ENCODE measurements at regions not wholly inside any gene's neighbourhood (a gene's known extent, or its start where the extent isn't known, plus 50 kb on each side); places are given as distances from the start of the nearest gene placed in this dataset.
"Not testable (repeated sequence)": the region's sequence is repeated elsewhere in the genome, so short reads cannot be mapped to it uniquely, and the experiment has no call there.

DNA sequence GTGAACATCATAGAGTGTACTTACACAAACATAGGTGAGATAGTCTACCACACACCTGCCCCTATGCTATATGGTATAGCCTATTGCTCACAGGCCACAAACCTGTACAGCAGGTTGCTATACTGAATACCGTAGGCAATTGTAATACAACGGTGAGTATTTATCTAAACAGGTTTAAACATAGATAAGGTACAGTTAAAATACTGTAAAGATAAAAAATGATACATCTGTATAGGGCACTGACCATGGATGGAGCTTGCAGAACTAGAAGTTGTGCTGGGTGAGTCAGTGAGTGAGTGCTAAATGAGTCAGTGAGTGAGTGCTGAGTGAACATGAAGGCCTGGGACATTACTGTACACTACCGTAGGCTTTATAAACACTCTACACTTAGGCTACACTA lies 267.0 kb upstream of the HS6ST1 start:
- DNase-seq: no peak

DNA sequence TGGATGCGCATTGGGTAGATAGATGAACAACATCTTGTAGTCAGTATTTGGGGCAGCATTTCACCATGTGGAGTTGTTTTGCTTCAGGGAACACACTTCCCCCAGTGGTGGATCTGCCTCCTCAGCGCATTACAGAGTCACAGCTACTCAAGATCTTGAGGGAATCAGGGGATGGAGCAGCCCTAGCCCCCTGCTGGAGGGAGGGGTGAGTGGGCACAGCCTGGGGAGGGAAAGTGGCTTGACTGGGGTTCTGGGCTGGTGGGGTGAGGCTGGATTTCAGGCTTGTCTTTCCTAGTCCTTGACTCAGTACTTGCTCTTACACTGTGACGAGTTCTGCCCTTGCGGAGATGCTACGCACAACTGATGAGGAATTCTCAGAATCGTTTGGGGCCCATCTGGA lies 271.0 kb upstream of the HS6ST1 start:
- no peak for DNase-seq

DNA sequence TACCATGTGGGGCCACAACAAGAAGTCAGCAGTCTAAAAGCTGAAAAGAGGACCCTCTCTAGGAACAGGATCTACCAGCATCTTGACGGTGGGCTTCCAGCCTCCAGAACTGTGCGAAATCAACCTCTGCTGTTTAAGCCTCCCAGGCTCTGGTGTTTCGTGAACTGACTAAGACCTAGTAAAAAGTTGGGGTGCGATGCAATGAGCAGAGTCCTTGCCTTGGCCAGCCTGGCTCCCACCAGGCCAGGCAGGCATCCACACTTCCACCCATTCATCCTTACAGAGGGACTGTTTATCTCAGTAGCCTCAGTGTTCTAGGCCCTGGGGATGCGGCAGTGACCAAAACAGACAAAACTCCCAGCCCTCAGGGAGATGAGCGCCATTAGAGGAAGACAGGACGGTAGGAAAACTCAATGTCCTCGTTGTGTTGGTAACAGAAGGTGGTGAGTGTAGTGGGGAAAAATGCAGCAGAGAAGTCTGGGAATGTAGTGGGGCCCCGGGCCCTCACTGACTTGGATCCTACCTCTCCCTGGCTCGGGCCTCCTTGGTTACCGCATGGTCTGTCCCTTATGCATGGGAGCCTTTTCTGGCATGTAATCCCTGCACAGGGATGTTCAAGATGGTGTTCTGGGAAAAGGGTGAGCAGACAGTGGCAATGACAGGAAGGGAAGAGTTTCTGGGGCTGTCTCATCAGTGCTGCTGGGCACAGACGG lies 271.8 kb upstream of the HS6ST1 start:
- DNase-seq: no peak

DNA sequence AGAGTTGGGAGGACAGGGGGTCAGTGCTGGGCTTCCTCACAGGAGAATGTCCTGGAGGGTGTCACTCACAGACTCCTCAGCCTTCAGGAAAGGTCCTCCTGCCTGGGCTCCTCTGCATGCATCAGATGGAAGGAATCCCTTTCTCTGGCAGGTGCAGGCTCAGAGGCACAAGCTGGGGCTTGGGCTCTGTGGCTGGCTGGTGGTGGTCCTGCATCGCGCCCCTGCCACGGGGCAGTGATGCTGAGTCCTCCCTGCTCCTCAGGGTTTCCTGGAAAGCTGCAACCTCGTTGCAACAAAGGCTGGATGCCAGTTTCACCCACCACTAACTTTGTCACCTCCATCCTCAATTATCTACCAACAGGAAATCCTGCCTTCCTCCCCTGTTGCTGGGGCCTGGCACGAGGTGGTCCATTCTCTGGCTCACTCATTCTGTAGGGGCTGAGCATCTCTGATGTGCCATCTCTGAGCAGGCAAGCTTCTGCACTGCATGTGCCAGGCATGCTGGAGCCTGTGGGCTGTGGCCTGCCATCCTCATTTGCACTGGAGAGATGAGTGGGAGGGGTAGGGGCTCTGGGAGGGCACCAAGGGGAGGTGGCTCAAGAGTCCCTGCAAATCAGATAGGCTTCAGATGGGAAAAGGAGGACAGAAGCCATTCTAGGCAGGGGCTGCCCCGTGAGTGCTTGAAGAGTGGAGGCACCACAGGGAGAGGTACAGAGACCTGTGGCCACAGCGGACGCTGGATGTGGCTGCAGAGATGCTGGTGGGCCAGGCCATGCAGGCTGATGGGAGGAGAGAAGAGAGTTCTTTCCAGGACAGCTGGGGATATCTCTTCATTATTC lies 272.6 kb upstream of the HS6ST1 start:
- no peak for DNase-seq

DNA sequence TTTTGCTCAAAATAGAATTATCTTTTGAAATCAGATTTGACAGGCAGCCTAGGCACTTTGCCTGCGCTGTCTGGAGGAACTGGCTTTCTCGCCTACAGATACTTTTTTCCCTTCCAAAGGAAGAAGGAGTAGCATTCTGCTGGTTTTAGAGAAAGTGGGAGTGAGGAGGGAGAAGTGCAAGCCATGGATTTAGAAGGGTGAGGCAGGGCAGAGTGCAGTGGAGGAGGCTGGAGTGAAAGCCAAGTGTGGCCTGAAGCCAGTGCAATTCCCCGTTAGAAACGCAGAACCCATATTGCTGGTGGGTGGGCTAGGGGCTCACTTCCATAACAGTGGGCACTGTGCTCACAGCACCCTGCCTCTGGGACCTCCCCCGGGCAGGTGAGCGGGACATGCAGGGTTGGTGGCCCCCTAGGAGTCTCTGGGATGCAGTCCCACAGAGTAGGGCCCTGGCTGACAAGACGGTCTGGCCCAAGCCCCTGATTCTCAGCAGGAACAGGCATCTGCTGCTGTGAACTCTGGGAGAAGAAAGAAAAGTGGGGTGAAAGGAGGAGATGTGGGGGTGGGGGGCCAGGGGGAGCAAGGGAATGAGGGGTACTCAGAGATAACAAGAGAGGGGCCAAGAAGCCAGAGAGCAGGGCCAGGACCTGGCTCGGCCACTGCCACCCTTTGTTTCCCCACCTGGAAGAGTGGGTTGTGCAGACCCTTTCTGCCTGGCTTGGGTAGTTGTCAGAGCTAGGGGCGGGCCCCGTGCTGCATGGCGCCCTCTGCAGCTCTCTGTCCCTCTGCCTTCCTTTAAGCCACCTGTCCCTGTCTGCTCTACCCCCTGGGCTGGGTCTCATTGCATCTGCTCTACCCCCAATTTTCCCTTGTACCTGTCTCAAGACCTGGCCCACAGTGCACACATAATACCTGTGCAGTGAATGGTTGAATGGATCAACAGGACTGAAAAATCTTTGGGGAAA lies 273.5 kb upstream of the HS6ST1 start:
- DNase-seq: no peak

DNA sequence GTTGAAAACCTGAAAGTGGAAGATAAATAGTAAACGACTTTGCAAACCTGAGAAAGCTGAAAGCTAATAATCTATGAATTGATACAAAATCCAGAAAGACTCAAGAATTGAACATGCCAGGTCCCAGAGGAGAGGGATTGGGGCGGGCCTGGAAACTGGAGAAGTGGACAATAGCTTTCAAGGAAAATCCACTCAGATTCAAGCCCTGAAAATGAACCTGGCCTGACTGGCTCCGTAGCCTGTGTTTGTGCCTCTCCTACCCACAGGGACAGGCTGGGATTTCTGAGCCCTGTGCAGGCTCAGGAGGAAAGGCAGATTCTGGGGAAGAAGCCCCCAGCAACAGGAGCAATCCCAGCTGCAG lies 274.8 kb upstream of the HS6ST1 start:
- no peak for DNase-seq

DNA sequence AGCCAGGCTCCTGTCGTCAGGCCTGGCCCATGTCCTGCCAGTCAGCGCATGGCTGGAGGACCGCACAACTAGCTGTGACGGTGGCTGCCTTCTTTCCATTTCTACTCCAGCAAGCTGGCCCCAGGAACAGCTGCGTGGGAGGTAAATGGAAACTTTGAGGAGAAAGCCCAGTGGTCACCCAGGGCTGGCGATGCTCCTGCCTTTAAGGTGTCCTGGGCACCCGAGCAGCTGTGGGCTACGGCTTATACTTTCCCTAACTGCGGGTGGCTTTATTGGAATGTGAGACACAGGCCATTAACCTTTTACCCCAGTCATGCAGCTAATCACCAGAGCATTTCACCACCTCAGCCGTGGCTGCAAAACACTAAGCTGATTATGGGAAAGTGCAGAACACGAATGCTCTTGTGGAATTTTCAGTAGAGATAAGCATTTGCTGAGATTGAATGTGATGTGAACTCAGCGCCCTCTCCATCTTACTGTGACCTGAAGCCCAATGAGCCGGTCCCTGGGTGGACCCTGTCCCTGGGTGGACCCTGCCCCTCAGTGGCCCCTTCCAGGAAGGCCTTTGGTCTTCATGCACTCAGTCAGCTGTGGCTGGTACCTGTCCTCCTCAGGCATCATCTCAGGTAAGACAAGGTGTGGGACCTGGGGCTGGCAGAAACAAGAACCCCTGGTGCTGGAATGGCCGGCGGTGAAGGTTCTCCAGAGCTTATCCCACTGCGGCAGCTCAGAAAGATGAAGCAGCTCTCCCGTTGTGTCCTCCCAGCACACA lies 275.4 kb upstream of the HS6ST1 start:
- no peak for DNase-seq

DNA sequence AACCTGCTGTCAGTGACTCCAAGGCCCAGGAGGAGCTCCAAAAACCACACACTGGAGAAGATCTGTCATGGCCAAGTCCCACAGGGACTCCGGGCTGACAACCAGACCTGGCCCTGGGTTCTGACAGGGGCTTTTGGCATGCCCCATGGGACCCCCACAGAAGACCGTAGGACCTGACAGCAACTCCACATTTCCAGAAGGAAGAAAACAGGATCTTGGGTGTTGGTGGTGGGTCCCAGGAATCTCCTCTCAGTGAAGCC lies 275.9 kb upstream of the HS6ST1 start:
- DNase-seq: no peak

DNA sequence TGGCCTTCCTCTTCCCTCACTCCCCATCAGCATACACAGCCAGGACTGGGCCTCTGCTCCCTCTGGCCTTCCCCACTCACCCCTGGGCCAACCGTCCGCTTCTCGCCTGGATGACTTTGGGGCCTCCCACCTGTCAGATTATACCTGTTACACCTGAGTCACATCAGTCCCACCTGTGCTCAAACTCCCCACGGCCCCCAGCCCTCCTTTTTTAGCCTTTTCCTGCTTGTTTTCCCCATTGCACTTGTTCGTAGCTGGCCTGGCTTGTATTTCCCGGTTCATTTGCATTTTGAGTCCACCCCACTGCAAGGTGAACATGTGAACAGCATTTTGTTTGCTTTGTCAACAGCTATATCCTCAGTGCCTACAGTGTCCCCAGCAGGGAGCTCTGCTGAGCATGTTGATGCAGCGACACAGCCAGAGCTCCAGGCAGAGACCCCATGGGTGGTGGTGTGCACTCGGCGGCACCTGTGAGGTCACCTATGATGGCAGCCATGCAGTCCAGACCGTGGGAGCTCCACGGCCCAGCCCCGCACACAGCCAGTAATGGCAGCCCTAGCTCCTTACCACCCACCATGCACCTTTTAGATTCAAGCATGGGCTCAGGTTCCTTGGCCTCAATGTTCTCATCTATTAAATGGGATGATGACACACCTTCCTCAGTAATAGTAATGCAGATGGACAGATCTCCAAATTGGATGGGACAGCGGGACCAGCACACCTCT lies 276.4 kb upstream of the HS6ST1 start:
- DNase-seq: no peak

DNA sequence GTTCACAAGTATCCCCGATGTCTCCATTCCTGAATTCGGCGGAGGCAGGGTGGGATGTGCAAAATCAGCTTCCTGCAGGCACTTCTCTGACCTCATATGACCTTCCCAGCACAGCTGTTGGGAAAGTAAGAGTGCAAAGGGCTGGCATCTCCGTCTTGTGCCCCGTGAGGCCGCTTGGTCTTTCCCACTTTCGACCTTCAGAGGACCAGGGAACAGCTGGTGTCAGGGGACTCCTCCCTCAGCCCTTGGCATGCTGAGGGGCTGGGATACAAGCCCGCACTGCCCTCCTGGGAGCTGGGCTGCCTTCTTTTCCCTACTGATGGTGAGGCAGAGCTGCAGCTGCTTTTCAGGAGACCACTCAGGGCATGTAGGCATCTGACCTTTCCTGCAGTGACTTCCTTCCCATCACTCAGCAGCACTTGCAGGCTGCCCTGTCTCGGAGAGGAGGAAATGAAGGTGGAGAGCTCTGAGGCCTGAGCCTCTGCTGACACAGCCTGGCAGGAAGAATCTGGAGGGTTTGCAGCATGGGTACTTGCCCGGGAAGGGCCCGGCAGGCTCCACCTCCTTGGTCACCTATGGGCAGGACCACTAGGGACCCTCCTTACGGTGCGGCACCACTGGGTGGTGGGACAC lies 277.2 kb upstream of the HS6ST1 start:
- DNase-seq: no peak

DNA sequence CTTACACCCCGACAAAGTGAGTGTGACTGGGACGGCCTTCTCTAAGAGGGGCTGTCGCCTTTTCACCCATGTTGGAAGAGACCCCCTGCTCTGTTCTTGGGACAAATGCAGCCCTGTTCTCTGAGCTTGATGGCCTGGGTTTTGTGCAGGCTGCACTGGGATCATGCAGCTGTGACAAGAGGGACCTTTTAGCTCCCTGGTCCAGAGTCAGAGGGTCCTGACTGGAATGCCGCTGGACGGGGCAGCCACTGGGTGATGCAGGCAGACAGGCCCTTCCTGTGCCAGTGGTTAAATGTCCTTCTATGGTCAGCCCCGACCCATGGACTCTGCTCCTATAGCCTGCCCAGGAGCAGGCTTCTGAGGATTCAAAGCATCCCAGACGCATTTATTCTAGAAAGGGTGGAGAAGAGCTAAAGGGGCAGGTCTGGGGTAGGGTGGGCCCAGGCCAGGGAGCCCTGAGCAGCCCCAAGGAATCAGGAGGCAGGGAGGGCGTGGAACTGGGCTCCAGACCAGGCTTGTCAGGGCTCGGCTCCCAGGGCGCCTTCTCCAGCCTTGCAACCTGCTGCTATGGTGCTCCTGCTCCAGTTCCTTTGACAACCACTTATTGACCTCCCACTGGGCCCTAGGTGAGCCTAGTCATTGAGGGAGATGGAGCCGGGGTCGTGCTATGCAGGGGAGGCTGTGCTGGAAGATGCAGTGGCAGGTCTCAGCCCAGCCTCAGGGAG lies 277.9 kb upstream of the HS6ST1 start:
- no peak for DNase-seq

DNA sequence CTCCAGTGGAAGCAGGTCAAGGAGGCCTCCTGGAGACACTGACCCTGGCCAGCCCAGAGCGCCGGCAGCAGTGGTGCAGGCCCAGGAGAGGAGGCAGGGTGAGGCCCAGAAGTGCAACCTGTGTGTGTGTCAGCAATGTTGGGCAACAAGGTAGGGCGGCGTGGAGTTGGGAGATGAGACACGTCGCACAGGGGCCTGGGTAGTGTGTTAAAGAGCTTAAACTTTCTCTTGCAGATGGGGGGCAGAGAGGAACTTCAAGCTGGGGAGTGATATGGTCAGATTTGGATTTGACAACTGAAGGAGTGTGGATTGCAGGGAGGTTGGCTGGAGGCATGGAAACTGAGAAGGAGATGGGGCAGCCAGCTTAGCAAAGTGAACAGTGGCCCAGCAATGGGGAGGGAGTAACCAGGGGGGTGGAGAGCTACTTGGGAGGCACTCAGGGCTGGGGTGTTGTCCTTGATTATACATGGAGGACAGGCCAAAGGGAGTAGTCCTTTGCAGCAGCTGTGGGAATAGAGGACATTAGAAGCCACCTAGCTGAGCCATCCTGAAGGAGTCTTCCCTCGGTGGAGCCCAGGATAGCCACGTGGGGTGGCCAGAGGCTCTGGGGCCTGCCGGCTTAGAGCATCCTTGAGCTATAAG lies 278.6 kb upstream of the HS6ST1 start:
- no peak for DNase-seq

DNA sequence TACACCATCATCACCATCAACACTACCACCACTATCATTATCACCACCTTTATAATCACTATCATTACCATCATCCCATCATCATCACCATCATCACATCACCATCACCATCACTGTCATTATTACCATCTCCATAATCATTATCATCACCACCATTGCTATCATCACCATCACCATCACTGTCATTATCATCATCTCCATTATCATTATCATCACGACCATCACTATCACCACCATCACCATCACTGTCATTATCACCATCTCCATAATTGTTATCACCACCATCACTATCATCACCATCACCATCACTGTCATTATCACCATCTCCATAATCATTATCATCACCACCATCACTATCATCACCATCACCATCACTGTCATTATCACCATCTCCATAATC lies 279.6 kb upstream of the HS6ST1 start:
- DNase-seq: not testable (repeated sequence)

DNA sequence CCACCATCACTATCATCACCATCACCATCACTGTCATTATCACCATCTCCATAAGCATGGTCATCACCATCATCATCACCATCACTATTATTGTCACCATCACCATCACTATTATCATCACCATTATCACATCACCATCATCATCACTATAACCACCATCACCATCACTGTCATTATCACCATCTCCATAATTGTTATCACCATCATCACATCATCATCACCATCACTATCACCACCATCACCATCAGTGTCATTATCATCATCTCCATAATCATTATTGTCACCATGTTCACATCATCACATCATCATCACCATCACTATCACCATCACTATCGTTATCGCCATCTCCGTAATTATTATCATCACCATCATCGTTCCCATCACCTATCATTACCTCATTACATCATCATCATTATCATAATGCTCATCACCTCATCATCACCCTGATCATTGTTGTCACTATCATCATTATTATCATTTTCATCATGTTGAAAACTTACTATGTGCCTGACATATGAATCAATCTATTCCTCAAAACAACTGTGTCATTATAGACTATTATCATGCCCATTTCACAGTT lies 280.3 kb upstream of the HS6ST1 start:
- DNase-seq: no peak

DNA sequence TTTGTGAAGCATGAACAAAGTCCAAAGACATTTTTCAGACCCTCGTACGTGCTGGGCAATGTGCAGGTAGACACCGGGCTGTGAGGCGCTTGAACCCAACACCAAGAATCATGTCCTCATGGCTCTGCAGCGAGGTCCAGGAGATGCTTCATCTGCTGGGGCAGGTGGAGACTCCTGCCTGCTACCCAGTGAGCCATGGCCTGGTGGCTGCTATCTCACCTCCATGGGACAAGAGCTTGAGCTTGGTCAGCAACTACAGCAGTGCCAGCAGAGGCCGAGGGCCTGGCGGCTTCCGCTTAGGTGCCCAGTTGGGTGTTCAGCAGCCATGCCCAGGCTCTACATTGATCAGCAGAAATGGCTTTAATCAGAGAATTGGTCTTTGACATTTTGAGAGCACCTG lies 281.0 kb upstream of the HS6ST1 start:
- peak; percentile 12 for DNase-seq

DNA sequence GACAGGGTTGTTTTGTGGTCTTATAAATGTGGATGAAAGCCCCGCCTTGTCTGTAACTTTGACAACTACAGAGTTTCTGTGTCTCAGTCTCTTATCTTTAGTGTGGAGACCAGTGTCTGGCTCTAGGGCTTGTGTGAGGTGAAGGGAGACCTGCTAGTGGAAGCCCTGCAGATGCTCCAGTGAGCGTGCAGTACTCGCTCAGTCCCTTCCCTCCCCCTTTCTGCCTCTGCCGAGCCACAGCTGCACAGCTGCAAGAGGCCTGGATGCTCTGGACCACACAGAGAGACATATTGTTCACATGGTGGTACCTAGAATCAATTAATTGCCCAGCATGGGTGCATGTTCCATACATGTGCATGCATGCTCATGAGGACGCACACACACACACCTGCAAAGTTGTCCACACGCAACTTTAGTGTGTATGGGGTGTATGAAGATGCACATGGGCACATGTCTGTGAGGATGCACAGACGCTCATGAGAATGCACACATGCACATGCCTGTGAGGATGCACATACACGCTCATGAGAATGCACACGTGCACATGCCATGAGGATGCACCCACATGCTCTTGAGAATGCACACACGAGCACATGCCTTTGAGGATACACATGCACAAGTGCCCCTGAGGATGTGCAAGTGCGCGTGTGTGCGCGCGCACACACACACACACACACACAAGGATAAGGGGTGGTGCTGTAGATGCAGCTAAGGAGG lies 282.1 kb upstream of the HS6ST1 start:
- peak; percentile 12 for DNase-seq

DNA sequence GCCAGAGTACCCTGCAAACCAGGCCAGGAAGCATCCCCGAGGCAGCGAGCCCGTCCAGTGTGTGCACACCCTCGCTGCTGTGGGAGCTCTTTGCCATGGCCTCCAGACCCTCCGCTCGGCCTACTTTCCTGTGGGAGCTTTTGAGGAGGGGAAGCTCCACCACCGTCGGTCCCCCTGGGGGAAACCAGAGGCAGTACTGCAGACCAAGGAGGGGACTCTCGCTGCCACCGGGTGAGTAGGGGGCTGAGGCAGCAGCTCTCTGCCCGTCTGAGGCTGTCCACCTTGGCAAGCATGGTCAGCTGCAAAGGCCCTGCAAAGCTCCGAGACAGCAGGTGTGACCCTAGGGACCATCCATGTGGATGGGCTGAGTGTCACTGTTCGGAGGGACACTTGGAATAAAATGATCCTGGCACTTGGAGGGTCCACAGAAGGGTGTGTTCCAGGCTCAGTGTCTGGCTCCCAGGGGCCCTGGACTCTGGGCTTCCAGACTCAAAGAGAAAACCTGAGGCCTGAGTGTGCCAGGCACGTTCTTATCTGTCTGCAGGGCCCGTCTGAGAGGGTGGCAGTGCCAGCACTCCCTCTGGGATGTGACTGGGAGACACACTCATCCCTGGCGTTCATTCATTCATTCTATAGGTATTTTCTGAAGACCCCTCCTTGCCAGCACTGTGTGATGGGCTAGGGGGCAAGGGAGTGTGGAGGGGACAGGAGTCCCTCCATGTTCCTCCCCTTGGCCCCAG lies 282.8 kb upstream of the HS6ST1 start:
- DNase-seq: peak; percentile 20

DNA sequence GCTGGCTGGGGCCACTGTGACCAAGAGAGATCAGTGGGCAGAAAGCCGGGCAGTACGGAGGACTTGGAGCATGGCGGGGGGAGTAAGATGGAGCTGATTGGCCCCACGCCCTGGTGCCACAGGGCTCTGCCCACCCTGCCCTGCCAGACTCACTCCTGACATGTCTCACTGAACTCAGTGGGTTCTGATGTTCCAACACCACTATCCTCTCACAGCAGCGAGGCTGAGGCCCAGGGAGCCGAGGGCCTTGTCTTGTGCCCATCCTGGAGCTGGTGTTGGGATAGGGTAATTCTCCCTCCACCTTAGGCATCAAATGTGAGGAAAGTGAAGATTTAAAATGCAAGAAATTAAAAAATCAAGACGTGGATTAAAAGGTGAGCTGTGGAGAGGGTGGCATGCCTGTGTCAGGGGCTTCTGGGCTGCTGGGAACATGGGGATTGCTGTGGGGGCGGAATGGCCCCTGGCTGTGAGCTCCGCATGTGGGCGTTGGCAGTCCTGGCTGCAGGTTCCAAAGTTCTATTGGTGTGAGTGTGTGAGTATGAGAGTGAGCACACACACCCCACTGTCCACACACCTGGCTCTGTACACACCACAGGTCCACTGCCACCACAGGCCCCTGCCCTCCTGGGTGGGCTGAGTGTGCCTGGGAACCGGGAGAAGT lies 283.5 kb upstream of the HS6ST1 start:
- peak; percentile 2 for DNase-seq

Data from activated CD4-positive, CD25-positive, alpha-beta regulatory T cell treated with anti-CD3 and anti-CD28 coated beads, Interleukin-2, amount 50 U/mL, for 72 hours (primary cell).